K562 (cell line): ENCODE measurements at regions not wholly inside any gene's neighbourhood (a gene's known extent, or its start where the extent isn't known, plus 50 kb on each side); places are given as distances from the start of the nearest gene placed in this dataset.

Experiments
- C11orf30 ChIP-seq: fragments of 450-650 bp; IDR thresholded peaks from 2 replicates; pipeline ENCODE4 v1.6.1; 2016; ENCODE audit warnings: low read depth, mild to moderate bottlenecking
- NFIX ChIP-seq: fragments of 250-450 bp; sonication (Bioruptor Pico); IDR thresholded peaks from 2 replicates; pipeline ENCODE4 v1.4.0; 2020; ENCODE audit warnings: low read depth, mild to moderate bottlenecking, moderate library complexity
- POLR2AphosphoS2 ChIP-seq: IDR thresholded peaks from 2 replicates; pipeline ENCODE4 v1.6.1; 2012; ENCODE audit warnings: low read length, improper control_type of control experiment
- RNF219 ChIP-seq: fragments of 250-450 bp; sonication (Bioruptor Pico); IDR thresholded peaks from 2 replicates; pipeline ENCODE4 v1.5.0; 2022; ENCODE audit warnings: mild to moderate bottlenecking
- TF ChIP-seq, protein P1 (sequence below), 2 experiments: IDR thresholded peaks in 1 of 2; conservative IDR thresholded peaks in 1 of 2; 2 replicates each; pipeline ENCODE4 v1.6.1; 2016; ENCODE audit warnings: low read depth in 2 of 2, mild to moderate bottlenecking in 1 of 2, missing compliant biosample characterization in 1 of 2, missing genetic modification characterization in 1 of 2, moderate library complexity in 1 of 2
- TF ChIP-seq, protein P2 (sequence below): fragments of 250-450 bp; sonication (Bioruptor Pico); IDR thresholded peaks from 2 replicates; pipeline ENCODE4 v1.9.0; 2021; ENCODE audit warnings: mild to moderate bottlenecking

- TF ChIP-seq, protein P1, sequence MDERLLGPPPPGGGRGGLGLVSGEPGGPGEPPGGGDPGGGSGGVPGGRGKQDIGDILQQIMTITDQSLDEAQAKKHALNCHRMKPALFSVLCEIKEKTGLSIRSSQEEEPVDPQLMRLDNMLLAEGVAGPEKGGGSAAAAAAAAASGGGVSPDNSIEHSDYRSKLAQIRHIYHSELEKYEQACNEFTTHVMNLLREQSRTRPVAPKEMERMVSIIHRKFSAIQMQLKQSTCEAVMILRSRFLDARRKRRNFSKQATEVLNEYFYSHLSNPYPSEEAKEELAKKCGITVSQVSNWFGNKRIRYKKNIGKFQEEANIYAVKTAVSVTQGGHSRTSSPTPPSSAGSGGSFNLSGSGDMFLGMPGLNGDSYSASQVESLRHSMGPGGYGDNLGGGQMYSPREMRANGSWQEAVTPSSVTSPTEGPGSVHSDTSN (CRISPR knock-in tag; IDR thresholded peaks at IDR 0.05; ENCODE audit: low read depth) = no peak
- TF ChIP-seq, protein P1 (tag; conservative IDR thresholded peaks at IDR 0.05; ENCODE audit: low read depth) = peak; percentile 77
- no peak for TF ChIP-seq RNF219 (CRISPR knock-in tag)
- TF ChIP-seq NFIX = no peak
- TF ChIP-seq, protein P2, sequence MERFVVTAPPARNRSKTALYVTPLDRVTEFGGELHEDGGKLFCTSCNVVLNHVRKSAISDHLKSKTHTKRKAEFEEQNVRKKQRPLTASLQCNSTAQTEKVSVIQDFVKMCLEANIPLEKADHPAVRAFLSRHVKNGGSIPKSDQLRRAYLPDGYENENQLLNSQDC (CRISPR knock-in tag) = no peak
- TF ChIP-seq POLR2AphosphoS2 = no peak
- peak; percentile 55; the same call in 1 of the 2 replicates for TF ChIP-seq C11orf30
- TF ChIP-seq, all 486 proteins: peak for 7
Observed at GRCh38 chr6:86712039-86712438, 225.3 kb upstream of the HTR1E start (continued).
